Endodermal cell (in vitro differentiated cells): ENCODE measurements at regions not wholly inside any gene's neighbourhood (a gene's known extent, or its start where the extent isn't known, plus 50 kb on each side); places are given as distances from the start of the nearest gene placed in this dataset.

Experiments
- DNase-seq: peaks from one replicate; pipeline ENCODE4 v3.0.0-alpha.2; 2017
- H3K27ac ChIP-seq: 2 replicates; pipeline ENCODE4 v1.5.1; 2013; ENCODE audit warnings: mild to moderate bottlenecking, low read depth, low read length, moderate library complexity
- H3K27me3 ChIP-seq: 2 replicates; pipeline ENCODE4 v1.6.1; 2013; ENCODE audit warnings: mild to moderate bottlenecking, low read length, moderate library complexity; ENCODE audit not compliant: insufficient read depth, control insufficient read depth, poor library complexity, severe bottlenecking
- H3K36me3 ChIP-seq: 2 replicates; pipeline ENCODE4 v1.7.0; 2013; ENCODE audit warnings: mild to moderate bottlenecking, low read length, moderate library complexity; ENCODE audit not compliant: control insufficient read depth, insufficient read depth
- H3K4me1 ChIP-seq: one replicate; pipeline ENCODE4 v1.7.0; 2013; ENCODE audit warnings: low read length; ENCODE audit not compliant: control insufficient read depth, insufficient read depth
- H3K4me3 ChIP-seq: 2 replicates; pipeline ENCODE4 v1.5.1; 2013; ENCODE audit warnings: mild to moderate bottlenecking, low read length, moderate library complexity
- H3K9ac ChIP-seq: 2 replicates; pipeline ENCODE4 v1.6.1; 2013; ENCODE audit warnings: mild to moderate bottlenecking, low read length, moderate library complexity; ENCODE audit not compliant: poor library complexity, severe bottlenecking; ENCODE audit errors: extremely low read depth
- H3K9me3 ChIP-seq: 2 replicates; pipeline ENCODE4 v1.6.1; 2013; ENCODE audit warnings: mild to moderate bottlenecking, low read length, moderate library complexity; ENCODE audit not compliant: control insufficient read depth
- H3K27ac Mint-ChIP-seq: 2 replicates; pipeline ENCODE4 v1.8.0; 2020; ENCODE audit warnings: mixed read lengths
- H3K27me3 Mint-ChIP-seq: 2 replicates; pipeline ENCODE4 v1.8.0; 2021; ENCODE audit warnings: mild to moderate bottlenecking, mixed read lengths; ENCODE audit not compliant: insufficient read depth
- H3K36me3 Mint-ChIP-seq: 2 replicates; pipeline ENCODE4 v1.8.0; 2020; ENCODE audit warnings: low read depth, mixed read lengths
- H3K4me1 Mint-ChIP-seq: 2 replicates; pipeline ENCODE4 v1.8.0; 2020; ENCODE audit warnings: mixed read lengths
- H3K4me3 Mint-ChIP-seq: 2 replicates; pipeline ENCODE4 v1.8.0; 2020; ENCODE audit warnings: mild to moderate bottlenecking, moderate library complexity, mixed read lengths
- H3K9me3 Mint-ChIP-seq: 2 replicates; pipeline ENCODE4 v1.8.0; 2020; ENCODE audit warnings: mild to moderate bottlenecking, mixed read lengths
- CTCF ChIP-seq: fragments of 200-600 bp; sonication (generic); conservative IDR thresholded peaks from 2 replicates; pipeline ENCODE4 v1.5.0; 2021; ENCODE audit warnings: antibody characterized with exemption, mild to moderate bottlenecking
- WGBS, 2 experiments: methylation state at CpG; one replicate each; pipeline versions ENCODE4 v1.1.5 to v1.1.7; 2013; ENCODE audit warnings: missing lambda C conversion rate in 2 of 2, mixed read lengths in 1 of 2; ENCODE audit not compliant: insufficient coverage in 1 of 2, insufficient read length in 1 of 2; 5-methylcytosine and 5-hydroxymethylcytosine counted together

DNA sequence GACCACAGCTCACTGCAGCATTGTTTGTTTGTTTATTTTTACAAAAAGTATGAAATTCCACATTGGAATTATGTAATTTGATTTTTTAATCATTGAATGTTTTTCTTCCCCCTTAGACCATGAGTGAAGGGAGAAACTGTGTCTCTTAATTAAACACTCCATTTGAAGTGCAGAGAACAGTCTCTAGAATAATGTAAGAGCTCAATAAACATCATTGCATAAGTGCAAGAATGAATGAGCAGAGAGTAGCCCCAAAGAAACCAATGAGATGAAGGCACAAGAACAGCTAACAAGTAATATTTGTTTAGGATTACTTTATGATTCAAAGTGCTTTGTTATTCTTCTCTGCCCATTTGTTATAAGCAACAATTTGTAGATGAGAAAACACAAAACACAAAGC is 921.3 kb upstream of the LCORL start:
- Mint-ChIP-seq H3K27ac (no peak overlapping the region), H3K4me1 (peaks cover 12% of the 10 kb centered on the region)
- no peak overlapping the region for H3K9ac ChIP-seq

GRCh38 chr4:18938343-18939099 is 917.0 kb upstream of the LCORL start:
- Mint-ChIP-seq H3K27ac (no peak overlapping the region), H3K4me3 (no peak overlapping the region), H3K4me1 (peaks cover 29% of the 10 kb centered on the region), H3K9me3 (no peaks in the 10 kb centered on the region), H3K27me3 (no peaks in the 10 kb centered on the region), H3K36me3 (no peaks in the 10 kb centered on the region)
- H3K9me3 ChIP-seq: peaks cover 6% of the 10 kb centered on the region
- no peaks in the 10 kb centered on the region for H3K36me3 ChIP-seq
- H3K27ac ChIP-seq: no peak overlapping the region
- WGBS, 2 experiments: 84 to 88% methylated on average over 2 to 3 of the region's 3 CpGs
- TF ChIP-seq CTCF: no peak
- DNase-seq: no peak
- H3K4me1 ChIP-seq: no peaks in the 10 kb centered on the region
- H3K4me3 ChIP-seq: no peak overlapping the region
- H3K27me3 ChIP-seq: no peaks in the 10 kb centered on the region
- H3K9ac ChIP-seq: no peak overlapping the region

More for the DNA sequence above, 921.3 kb upstream of the LCORL start:
- Mint-ChIP-seq H3K36me3 (no peaks in the 10 kb centered on the region), H3K27me3 (no peaks in the 10 kb centered on the region), H3K9me3 (peaks cover 4% of the 10 kb centered on the region), H3K4me3 (no peak overlapping the region)
- no peak for TF ChIP-seq CTCF
- H3K4me1 ChIP-seq: no peaks in the 10 kb centered on the region
- no peaks in the 10 kb centered on the region for H3K27me3 ChIP-seq
- DNase-seq: no peak
- no peak overlapping the region for H3K27ac ChIP-seq
- no peaks in the 10 kb centered on the region for H3K36me3 ChIP-seq
- no peaks in the 10 kb centered on the region for H3K9me3 ChIP-seq
- H3K4me3 ChIP-seq: no peak overlapping the region

- Histone ChIP-seq H3K4me1 (no peaks in the 10 kb centered on the region), H3K9ac (no peak overlapping the region), H3K36me3 (no peaks in the 10 kb centered on the region), H3K4me3 (peak overlapping the region; percentile 43), H3K27ac (no peak overlapping the region), H3K9me3 (peaks cover 6% of the 10 kb centered on the region), H3K27me3 (no peaks in the 10 kb centered on the region)
- WGBS, 2 experiments: 83 to 96% methylated on average over 1 to 3 of the region's 4 CpGs
- no peak overlapping the region for H3K27ac Mint-ChIP-seq
- H3K9me3 Mint-ChIP-seq: no peaks in the 10 kb centered on the region
- no peak for TF ChIP-seq CTCF
- no peaks in the 10 kb centered on the region for H3K27me3 Mint-ChIP-seq
- H3K36me3 Mint-ChIP-seq: no peaks in the 10 kb centered on the region
- H3K4me3 Mint-ChIP-seq: no peak overlapping the region
- H3K4me1 Mint-ChIP-seq: peaks cover 32% of the 10 kb centered on the region
- no peak for DNase-seq
Measured at GRCh38 chr4:18937746-18938145, 916.2 kb upstream of the LCORL start.
